ENCODE measurements at regions not wholly inside any gene's neighbourhood (a gene's known extent, or its start where the extent isn't known, plus 50 kb on each side); places are given as distances from the start of the nearest gene placed in this dataset.

DNA sequence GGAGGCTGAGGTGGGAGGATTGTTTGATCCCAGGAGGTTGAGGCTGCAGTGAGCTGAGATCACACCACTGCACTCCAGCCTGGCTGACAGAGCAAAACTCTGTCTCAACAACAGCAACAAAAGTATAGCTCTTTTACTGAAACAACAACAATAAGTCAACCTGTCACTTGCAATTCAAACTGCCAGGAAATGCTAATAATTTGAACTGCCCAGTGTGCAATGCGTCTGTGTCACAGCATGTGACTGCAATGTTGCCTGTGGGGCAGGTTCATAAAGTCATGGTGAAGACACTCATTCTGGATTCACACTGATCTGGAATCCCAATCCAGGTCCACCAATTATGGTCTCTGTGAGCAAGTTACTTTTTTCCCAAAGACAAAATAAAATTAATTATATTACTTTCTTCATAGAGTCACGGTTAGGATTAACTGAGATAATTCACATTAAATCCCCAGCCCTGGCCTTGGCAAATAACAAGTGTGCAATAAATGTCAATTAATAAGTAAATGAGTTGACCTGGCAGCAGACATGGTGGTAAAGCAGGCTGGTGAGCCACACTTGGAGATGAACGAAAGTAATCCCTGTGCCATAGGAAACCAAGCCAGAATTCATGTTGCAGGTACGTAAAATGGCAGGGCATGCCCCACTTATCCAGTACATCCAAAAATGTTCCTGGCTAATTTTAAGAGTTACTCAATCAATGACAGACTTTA, 89.1 kb upstream of the CPSF6 start:
- Histone ChIP-seq H3K36me3 (no peaks in the 10 kb centered on the region), H3K27me3 (no peaks in the 10 kb centered on the region), H3K4me3 (no peak overlapping the region), H3K9me3 (no peaks in the 10 kb centered on the region), H3K4me1 (peaks cover 4 to 9% of the 10 kb centered on the region in 2 donors), H3K27ac (no peak overlapping the region)
- ATAC-seq (no peak), DNase-seq (no peak)
- intact Hi-C loops (cut with DNase I; ENCODE audit: low total_unique reads) = no loop called here
- TF ChIP-seq, protein P1, sequence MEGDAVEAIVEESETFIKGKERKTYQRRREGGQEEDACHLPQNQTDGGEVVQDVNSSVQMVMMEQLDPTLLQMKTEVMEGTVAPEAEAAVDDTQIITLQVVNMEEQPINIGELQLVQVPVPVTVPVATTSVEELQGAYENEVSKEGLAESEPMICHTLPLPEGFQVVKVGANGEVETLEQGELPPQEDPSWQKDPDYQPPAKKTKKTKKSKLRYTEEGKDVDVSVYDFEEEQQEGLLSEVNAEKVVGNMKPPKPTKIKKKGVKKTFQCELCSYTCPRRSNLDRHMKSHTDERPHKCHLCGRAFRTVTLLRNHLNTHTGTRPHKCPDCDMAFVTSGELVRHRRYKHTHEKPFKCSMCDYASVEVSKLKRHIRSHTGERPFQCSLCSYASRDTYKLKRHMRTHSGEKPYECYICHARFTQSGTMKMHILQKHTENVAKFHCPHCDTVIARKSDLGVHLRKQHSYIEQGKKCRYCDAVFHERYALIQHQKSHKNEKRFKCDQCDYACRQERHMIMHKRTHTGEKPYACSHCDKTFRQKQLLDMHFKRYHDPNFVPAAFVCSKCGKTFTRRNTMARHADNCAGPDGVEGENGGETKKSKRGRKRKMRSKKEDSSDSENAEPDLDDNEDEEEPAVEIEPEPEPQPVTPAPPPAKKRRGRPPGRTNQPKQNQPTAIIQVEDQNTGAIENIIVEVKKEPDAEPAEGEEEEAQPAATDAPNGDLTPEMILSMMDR (IDR thresholded peaks at IDR 0.05 in 4 of 5, conservative IDR thresholded peaks at IDR 0.05 in 1 of 5) = no peak
- no peak for TF ChIP-seq POLR2A (IDR thresholded peaks at IDR 0.05)
- in situ Hi-C loops (cut with MboI; ENCODE audit: low sequenced_read_pairs in 4 of 4) = loop anchor here in 3 of 4 donors (5.0 to 10.0 kb wide), 3 partner anchors 102 to 107 kb away; no protein-coding TSS in a partner anchor

DNA sequence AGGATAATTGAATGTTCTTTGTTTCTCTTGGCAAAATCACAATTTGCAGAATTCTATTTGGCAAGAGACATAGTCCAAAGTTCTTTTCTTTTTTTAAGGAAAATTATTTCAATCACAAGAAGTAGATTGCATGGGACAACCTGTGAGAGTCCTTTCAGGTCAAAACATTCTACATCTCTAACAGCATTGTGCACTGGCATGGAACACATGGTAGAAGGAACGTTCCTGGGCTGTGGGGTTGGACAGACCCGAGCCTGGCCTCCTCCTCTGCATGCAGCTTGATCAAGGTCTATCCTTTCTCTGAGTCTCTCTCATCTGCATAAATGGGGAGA, 88.6 kb upstream of the CPSF6 start:
- intact Hi-C loops (cut with DNase I; ENCODE audit: low total_unique reads) (no loop called here), in situ Hi-C loops (cut with MboI; ENCODE audit: low sequenced_read_pairs in 4 of 4) (loop anchor here in 3 of 4 donors (5.0 to 10.0 kb wide), 3 partner anchors 102 to 107 kb away; no protein-coding TSS in a partner anchor)
- no peaks in the 10 kb centered on the region for H3K9me3 ChIP-seq
- peaks cover 4 to 9% of the 10 kb centered on the region in 2 donors for H3K4me1 ChIP-seq
- no peak for DNase-seq
- no peak for ATAC-seq
- H3K36me3 ChIP-seq = no peaks in the 10 kb centered on the region
- H3K27ac ChIP-seq = no peak overlapping the region
- no peak for TF ChIP-seq POLR2A (IDR thresholded peaks at IDR 0.05)
- TF ChIP-seq, protein P1 (IDR thresholded peaks at IDR 0.05 in 4 of 5, conservative IDR thresholded peaks at IDR 0.05 in 1 of 5) = no peak
- no peak overlapping the region for H3K4me3 ChIP-seq
- no peaks in the 10 kb centered on the region for H3K27me3 ChIP-seq

DNA sequence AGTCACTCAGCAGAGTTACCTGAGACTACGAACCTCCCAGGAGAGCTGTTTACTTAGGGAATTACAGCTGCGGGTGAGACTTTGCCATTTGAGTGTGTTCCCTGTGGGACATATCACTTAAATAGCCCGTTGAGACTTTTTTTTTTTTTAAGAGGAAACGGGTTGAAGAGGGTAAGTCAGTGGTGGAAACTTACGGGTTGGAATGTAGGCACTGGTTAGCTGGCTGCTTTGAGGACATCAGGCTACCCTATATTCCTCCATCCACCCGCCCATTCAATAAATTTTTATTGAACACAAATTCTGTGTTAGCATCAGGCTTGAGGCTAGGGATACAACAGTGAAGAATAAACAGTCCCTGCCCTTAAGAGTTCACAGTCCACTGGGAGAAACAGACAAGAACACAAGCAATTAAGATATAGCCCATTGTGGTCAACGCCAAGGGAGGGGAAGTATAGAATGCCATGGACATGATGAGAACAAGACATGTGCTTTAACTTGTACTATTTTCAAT, 88.1 kb upstream of the CPSF6 start:
- Histone ChIP-seq H3K9me3 (no peaks in the 10 kb centered on the region), H3K27ac (no peak overlapping the region), H3K4me1 (peaks cover 4 to 9% of the 10 kb centered on the region in 2 donors), H3K36me3 (no peaks in the 10 kb centered on the region), H3K27me3 (no peaks in the 10 kb centered on the region), H3K4me3 (no peak overlapping the region)
- in situ Hi-C loops (cut with MboI; ENCODE audit: low sequenced_read_pairs in 4 of 4) = loop anchor here in 3 of 4 donors (5.0 to 10.0 kb wide), 3 partner anchors 101 to 106 kb away; no protein-coding TSS in a partner anchor
- DNase-seq (no peak), ATAC-seq (no peak)
- TF ChIP-seq POLR2A (IDR thresholded peaks at IDR 0.05) = no peak
- TF ChIP-seq, protein P1 (IDR thresholded peaks at IDR 0.05 in 4 of 5, conservative IDR thresholded peaks at IDR 0.05 in 1 of 5) = no peak
- intact Hi-C loops (cut with DNase I; ENCODE audit: low total_unique reads) = no loop called here

DNA sequence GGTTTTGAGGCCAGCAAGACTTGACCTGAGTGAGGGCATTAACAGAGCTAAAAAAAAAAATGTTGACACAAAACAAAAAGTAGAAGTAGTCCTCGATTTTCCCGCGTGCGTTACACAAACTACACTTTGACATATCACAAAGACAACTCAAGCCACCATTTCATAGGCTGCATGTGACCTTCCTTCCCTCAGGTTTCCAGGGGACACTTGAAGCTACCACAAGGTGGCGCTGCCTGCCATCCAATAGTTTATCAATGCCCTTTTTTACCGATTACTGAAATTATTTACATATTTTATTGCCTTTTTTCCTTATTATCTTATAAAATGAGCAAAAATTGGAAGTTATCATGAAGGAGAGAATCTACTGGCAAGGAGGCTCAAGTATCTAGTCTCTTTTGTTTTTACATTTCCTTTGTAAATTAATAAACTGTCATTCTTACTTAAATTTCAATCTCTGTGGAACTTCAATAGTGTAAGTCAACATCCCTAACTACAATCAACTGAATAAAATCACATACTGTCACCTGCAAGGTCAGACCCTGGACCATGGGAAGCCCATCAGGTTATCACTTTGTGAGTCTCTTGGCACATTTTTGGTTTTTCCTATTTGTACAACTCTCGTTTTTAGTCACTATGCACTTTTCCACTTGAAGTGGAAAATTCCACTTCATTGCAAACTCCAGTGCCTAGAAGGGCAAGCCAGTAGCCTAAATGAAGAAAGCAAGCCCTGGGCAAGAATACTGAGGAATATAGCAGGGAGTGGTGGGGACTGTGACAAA, 84.6 kb upstream of the CPSF6 start:
- ATAC-seq = no peak
- TF ChIP-seq, protein P1 (IDR thresholded peaks at IDR 0.05 in 4 of 5, conservative IDR thresholded peaks at IDR 0.05 in 1 of 5) = peak; percentile 78 to 89 (median 82)
- no peak for TF ChIP-seq POLR2A (IDR thresholded peaks at IDR 0.05)
- Histone ChIP-seq H3K4me1 (peaks cover 0 to under 1% of the 10 kb centered on the region in 2 donors), H3K9me3 (no peaks in the 10 kb centered on the region), H3K27me3 (no peaks in the 10 kb centered on the region), H3K4me3 (no peak overlapping the region), H3K27ac (no peak overlapping the region), H3K36me3 (no peaks in the 10 kb centered on the region)
- in situ Hi-C loops (cut with MboI; ENCODE audit: low sequenced_read_pairs in 4 of 4) = loop anchor here in 3 of 4 donors (5.0 to 10.0 kb wide), 3 partner anchors 98 to 103 kb away; no protein-coding TSS in a partner anchor
- peak; percentile 14 to 22 for DNase-seq
- intact Hi-C loops (cut with DNase I; ENCODE audit: low total_unique reads) = loop anchor here (1.0 kb wide), 1 partner anchor 100 kb away; no protein-coding TSS in a partner anchor
